ENCODE measurements at regions not wholly inside any gene's neighbourhood (a gene's known extent, or its start where the extent isn't known, plus 50 kb on each side); places are given as distances from the start of the nearest gene placed in this dataset.

GRCh38 chr12:46468813-46469212 lies 96.2 kb upstream of the SLC38A2 start:
- DNase-seq (ENCODE audit: low read depth) = no peak

GRCh38 chr12:46468160-46468559 lies 95.6 kb upstream of the SLC38A2 start:
- no peak for DNase-seq (ENCODE audit: low read depth)

- DNase-seq (ENCODE audit: low read depth) = no peak
Observed at GRCh38 chr12:46465307-46465706, 92.7 kb upstream of the SLC38A2 start.

- DNase-seq (ENCODE audit: low read depth) = no peak
Observed at GRCh38 chr12:46464863-46465262, 92.3 kb upstream of the SLC38A2 start.

GRCh38 chr12:46462641-46463355 lies 90.2 kb upstream of the SLC38A2 start:
- no peak for DNase-seq (ENCODE audit: low read depth)

GRCh38 chr12:46461907-46462640 lies 89.5 kb upstream of the SLC38A2 start:
- DNase-seq (ENCODE audit: low read depth) = no peak

- DNase-seq (ENCODE audit: low read depth) = no peak
Observed at GRCh38 chr12:46461459-46461858, 88.9 kb upstream of the SLC38A2 start.

- no peak for DNase-seq (ENCODE audit: low read depth)
Observed at GRCh38 chr12:46460682-46461210, 88.2 kb upstream of the SLC38A2 start.

- DNase-seq (ENCODE audit: low read depth) = no peak
Observed at GRCh38 chr12:46459861-46460545, 87.4 kb upstream of the SLC38A2 start.

- DNase-seq (ENCODE audit: low read depth) = no peak
Observed at GRCh38 chr12:46459111-46459510, 86.5 kb upstream of the SLC38A2 start.

- DNase-seq (ENCODE audit: low read depth) = no peak
Observed at GRCh38 chr12:46458500-46459102, 86.0 kb upstream of the SLC38A2 start.

- DNase-seq (ENCODE audit: low read depth) = no peak
Observed at GRCh38 chr12:46457958-46458357, 85.4 kb upstream of the SLC38A2 start.

- no peak for DNase-seq (ENCODE audit: low read depth)
Observed at GRCh38 chr12:46456356-46457334, 84.1 kb upstream of the SLC38A2 start.

GRCh38 chr12:46455648-46456352 lies 83.2 kb upstream of the SLC38A2 start:
- no peak for DNase-seq (ENCODE audit: low read depth)

GRCh38 chr12:46454981-46455380 lies 82.4 kb upstream of the SLC38A2 start:
- no peak for DNase-seq (ENCODE audit: low read depth)

- no peak for DNase-seq (ENCODE audit: low read depth)
Observed at GRCh38 chr12:46453428-46453827, 80.9 kb upstream of the SLC38A2 start.

- DNase-seq (ENCODE audit: low read depth) = no peak
Observed at GRCh38 chr12:46452776-46453175, 80.2 kb upstream of the SLC38A2 start.

- DNase-seq (ENCODE audit: low read depth) = no peak
Observed at GRCh38 chr12:46452061-46452615, 79.6 kb upstream of the SLC38A2 start.

GRCh38 chr12:46451276-46452021 lies 78.9 kb upstream of the SLC38A2 start:
- DNase-seq (ENCODE audit: low read depth) = no peak

Data from activated T-cell treated with anti-CD3 and anti-CD28 coated beads for 1 hour (primary cell).